M059J (cell line): ENCODE measurements at regions not wholly inside any gene's neighbourhood (a gene's known extent, or its start where the extent isn't known, plus 50 kb on each side); places are given as distances from the start of the nearest gene placed in this dataset.
"Not testable (repeated sequence)": the region's sequence is repeated elsewhere in the genome, so short reads cannot be mapped to it uniquely, and the experiment has no call there.

Source experiments
- DNase-seq: peaks from one replicate; pipeline ENCODE4 v3.0.0-alpha.2; 2012; ENCODE audit warnings: low read depth

DNA sequence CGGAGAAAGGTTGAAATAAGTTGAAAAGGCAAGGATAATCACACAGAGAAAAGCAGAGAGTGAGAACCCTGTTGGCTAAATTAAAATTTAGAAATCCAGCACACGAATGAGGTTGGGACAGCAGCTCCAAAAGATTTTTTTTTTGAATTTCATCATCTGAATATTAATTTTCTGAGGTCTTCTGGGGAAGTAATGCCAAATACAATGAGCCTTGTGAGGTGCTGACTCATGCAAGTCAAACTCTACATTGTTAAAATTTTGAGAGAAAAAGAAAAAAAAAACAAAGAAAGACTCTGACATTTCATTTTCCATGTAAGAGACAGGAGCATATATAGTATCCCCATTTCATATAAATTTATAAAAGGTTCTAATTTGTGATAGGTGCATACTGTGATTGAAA, 614.2 kb upstream of the CDH2 start:
- DNase-seq = no peak

DNA sequence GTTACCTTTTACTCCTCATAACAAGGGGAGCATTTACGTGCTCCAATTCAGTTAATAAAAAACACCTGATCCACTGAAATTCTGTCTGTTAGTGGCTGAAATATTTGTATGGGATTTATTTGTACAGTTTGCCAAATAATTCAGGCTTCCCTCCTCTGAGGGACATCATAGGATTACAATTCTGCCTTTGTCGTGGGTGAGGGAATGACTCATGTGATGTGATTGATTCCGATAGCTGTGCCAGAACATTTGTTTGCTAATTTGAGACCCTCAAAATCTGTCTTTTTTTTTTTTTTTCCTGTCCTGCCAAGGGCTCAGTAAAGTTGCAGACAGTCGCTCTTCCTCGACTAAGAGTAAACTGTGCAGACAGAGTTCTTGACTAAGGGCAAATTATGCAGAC, 612.6 kb upstream of the CDH2 start:
- DNase-seq = no peak

DNA sequence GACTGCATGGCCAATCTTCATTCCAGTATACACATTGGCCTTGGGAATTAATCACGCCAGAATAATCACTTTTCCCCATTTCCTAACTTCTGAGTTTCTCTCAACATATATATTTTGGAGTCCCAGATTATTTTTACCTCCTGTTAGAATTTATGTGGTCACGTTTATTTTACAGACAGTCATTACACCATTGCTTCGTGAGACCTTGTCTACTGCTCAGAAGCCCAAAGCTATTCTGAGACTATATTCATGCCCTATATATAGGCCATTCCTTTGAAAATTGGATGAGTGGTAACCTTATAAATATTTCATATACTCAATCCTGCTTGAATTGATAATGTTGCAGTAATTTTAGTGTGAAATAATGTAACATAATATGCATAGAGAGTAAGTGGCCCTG, 610.0 kb upstream of the CDH2 start:
- no peak for DNase-seq

DNA sequence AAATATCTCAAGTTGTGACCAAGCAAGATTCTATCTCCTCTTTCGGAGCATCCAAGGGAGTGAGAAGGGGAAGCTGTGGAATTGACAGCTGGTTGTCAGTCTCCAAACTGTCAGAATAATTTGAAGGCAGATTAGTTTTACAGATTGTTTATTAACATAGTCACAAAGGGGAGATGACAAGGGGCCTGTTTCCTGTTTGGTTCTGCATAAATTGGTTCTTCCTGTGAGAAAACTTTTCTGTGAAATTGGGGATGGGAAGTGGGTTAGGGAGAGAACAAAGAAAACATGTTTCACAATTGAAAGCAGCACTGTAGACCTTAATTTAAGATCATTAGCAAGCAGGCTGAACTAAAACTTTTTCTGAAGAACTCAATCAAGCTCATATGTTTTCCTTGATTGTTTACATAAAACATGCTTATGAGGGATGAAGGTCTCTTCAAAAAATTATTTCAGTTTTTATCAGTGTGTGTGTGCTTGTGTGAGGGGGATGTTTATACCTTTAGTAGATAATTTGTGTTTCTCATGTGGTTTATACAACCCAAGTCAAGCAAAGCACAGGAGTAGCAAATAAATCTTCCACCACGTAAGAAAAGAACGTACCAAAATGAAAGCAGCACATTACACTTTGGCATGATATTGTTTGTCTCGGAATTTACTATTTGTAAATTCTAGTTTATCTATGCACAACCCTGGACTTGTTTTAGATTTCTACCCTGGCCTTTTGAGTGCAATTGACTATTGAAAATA, 604.9 kb upstream of the CDH2 start:
- no peak for DNase-seq

DNA sequence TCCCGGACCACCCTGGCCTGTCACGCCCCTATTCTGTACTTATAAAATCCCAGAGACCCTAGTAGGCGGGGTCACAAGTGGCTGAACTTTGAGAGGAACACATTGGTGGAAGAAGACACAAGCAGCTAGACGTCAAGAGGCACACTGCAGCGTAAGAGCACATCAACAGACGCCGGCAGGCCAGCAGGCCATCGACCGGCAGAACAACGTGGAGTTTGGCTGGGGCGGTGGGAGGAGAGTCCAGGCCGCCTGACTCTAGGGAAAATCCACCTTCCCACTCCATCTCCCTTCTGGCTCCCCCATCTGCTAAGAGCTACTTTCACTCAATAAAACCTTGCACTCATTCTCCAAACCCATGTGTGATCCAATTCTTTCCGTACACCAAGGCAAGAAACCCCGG, 601.8 kb upstream of the CDH2 start:
- DNase-seq = no peak

DNA sequence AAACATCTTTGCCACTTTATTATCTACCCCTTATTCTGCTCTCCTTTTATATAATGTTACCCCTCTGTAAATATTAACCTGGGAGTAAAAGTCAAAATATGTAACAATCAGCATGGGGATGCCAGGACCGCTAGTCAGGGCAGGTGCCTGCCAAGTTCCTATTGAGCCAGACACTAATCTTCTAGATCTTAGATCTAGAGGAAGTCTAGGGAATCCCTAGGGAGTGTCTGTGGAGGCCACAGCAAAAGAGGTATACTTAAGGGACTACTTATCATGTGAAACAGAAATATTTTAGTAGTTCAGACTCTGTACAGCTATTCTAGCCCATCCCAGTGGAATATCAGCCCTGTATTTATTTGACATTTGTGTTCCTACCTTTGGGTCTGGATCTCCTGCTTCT, 600.8 kb upstream of the CDH2 start:
- no peak for DNase-seq

DNA sequence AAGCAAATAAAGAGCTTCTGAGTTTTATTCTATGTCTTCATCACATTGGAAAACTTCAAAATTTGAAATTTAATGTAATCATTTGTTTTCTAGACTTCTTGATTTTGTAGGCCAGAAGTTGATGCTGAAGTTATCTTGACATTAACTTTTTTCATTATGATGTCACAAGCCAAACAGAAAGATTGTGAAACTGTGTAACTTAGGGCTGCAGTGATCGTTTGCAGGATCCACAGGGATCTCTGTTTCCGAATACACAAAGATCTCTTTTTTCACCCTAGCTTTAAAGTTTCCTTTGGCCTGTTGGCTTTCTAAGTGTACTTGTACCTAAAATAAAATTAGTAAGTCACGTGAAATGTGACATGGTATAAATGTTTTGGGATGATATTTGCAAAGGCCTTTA, 594.9 kb upstream of the CDH2 start:
- DNase-seq = no peak

DNA sequence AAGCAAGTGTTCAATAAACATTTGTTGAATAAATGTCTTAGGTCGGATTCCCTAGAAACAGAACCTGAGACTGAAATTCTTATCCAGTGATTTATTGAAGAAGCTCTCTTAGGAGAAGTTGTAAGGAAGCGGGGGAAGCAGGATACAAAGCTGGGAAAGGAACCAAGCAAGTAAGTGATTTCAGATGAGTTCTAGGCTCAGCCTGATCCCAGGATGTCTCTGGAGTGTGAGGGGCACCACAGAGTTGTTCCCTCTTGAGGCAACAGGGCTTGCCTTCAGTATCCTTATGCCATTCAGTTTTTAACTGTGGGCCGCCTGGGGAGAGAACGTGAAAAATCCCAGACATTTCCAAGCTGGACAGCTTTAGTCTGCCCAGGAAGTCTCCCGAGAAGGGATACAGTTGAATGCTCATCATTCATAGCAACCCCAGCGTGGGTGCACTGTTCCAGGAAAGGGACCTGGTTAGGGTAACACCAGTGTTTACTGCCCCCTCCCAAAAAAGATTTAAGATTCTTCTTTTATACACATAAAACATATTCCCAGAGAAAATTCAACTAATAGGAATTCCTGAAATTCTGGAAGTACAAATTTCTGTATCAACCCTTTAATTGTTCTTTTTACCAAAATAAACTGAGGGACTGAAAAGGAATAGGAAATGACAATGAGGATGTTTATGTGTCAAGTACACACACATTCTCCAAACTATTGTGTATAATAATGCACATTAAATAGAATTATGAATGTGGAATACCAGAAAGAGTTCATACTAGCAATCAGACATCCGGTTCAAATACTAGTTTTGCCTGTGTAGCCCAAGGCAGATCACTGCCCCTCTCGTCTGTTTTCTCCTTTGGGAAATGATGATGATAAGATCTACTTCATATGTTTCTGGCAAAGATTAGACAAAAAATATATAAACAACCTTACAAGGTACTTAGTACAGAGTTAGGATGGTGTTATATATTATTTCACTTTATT, 592.1 kb upstream of the CDH2 start:
- DNase-seq = no peak

DNA sequence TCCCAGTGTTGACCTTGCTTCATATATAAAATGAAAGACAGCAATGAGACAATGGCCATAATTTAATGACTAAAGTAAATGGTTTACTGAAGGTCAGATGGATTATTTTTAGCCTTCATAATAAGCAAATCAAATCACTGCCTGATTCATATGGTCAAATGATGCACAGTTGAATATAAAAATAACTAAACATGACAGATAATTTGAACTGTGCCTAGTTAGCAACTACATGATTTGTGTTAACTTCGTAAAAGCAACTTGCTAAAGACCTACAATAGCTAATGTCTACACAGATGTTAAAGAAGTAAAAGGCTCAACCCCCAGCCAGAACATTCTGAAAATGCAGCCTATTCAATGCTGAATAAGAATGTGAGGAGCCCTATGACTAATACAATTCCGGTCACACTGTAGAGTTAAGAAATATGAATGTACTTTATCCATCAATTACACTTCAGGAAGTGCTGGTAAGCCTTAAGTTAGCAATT, 590.8 kb upstream of the CDH2 start:
- DNase-seq = peak; percentile 67

DNA sequence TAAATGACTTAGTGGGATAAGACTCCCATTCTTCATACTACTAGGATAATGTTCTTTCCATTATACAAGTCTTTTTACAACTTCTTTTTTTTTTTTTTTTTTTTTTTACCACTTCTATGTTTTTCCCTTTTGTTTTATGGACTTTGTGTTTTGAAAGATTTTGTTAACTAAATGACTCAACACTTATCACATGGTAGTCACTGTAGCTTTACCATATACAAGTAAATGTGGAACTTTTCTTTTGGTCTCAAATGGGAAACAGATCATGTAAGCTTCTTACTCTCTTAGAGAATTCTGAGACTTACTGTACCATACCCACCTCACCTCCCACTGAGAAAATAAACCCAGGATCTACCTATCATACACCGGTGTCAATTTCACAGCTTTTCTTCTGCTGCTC, 590.3 kb upstream of the CDH2 start:
- DNase-seq = no peak

DNA sequence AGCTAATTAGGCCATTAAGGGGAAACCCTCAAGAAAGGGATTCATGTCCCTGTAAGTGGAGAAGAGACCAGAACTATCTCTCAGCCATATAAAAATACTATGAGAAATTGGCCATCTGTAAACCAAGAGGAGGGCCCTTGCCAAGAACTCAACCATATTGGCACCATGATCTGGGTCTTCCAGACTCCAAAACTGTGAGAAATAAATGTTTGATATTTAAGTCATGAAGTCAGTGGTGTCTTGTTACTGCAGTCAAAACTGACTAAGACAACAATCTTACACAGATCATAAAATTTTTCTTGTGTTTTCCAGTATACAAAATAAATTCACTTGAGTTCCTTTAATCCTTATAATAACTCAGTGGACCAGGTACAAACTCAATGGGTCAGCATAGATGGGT, 589.8 kb upstream of the CDH2 start:
- DNase-seq = no peak

DNA sequence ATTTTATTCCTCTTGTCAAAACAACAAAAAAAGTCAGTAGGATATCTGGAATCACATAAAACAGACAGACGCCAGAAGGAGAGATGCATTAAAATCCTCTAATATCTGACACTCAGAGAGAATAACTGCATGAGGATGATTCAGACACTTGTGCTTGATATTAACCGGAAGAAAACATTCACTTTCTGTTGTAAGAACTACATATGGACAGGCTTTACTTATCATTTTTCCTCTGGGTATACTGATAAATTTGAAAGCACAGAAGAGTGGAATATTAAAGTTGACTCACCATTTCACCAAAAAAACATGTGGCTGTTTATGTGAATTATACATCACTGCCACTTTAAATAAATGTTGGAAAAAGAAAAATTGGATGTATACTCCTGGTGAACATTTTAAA, 589.1 kb upstream of the CDH2 start:
- DNase-seq = no peak

DNA sequence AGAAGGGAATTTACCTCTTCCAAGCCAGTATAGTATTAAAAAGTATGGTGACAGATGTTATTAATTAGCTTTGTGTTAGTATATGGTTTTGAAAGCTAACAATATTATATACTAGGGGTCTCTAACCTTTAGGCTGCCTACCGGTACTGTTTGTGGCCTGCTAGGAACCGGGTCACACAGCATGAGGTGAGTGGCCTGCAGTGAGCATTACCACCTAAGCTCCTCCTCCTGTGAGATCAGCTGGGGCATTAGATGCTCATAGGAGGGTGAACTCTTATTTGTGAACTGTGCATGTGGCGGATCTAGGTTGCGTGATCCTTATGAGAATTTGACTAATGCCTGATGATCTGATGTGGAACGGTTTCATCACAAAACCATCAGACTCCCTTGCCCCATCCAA, 583.4 kb upstream of the CDH2 start:
- no peak for DNase-seq

DNA sequence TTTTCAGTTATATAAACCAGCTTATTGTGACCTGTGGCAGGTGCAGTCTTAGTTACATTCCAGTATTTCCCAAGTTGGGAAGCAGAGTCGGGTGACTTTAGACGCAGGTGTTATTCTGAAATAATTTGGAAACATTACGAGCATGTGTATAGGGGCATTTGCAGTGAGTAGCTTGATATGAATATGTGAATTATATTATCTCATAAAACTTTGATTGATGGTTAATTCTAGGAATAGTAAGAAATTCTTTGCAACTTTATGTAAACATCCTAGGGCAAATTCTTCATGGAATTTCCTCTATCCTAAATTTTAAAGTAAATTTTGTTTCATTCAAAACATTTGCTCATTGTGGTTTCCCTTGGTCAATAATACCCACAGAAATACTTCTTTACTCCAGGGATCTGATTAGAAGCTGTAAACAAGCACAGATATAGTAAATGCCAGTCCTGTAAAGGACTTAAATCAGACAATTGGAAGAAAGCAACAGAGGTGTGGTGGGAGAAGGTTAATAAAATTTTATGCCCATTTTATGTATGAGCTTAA, 580.6 kb upstream of the CDH2 start:
- DNase-seq = peak; percentile 15

DNA sequence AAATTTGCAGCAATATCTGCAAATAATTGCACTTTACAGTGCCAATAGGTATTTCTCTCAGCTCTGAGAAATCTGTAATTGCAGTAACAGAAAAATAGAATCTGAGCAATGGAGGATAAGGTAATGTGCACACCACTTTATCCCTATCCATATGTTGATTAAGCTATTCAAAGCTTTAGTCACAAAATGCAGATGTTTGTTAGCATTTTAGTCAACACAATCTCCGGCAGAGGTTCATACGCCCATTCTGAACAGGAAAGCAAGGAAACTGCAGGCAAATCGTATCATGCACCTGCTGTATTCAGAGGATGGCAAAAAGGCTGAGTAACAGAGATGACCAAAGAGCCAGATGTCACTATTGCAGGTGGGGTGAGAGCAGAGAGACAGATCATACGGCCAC, 566.2 kb upstream of the CDH2 start:
- DNase-seq = no peak

DNA sequence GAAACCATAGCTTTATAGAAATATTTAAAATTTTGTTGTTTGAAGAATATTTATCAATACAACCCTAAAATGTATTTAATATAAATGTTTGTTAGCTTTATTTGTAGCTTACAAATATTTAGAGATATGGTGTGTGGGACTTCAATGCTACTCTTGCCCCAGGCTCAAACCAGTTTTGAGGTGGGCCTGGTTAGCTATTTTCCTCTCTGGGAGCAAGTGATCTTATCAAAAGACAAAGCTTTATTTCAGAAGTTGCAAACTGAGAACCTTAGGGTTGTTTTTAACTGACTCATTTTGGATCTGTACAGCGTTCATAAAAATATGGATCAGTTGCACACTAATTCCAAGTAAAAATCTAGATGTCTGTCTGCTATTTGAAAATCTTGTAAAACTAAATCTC, 563.6 kb upstream of the CDH2 start:
- no peak for DNase-seq

DNA sequence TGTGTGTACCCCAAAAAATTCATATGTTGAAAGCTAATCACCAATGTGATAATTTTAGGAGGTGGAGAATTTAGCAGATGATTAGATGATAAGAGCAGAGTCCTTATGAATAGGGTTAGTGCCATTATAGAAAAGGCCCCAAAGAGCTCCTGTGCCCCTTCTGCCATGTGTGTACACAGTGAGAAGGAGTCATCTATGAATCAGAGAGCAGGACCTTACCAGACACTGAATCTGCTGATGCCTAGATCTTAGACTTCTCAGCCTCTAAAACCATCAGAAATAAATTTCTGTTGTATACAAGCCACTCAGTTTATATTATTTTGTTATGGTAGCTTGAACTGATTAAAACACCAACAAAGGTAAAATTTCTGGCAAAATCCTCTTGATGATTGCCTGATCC, 560.0 kb upstream of the CDH2 start:
- peak; percentile 30 for DNase-seq

DNA sequence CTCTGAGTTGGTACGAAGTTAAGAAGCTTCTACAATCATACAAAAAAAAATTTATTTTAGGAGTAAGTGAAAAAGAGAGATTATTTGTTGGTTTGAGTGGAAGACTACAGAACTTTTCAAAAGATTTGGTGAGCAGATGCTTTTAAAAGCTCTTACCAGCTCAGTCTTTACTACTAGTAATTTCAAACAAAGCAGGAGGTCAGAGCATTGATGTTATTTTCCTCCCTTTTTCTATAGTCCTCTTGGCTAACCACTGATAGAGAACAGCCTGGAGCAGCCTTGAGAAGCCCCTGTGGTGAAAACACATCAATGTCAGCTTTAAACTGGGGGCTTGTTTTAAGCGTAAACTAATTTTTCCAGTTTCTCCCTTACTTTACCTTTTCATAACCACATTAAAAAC, 559.3 kb upstream of the CDH2 start:
- DNase-seq = no peak

DNA sequence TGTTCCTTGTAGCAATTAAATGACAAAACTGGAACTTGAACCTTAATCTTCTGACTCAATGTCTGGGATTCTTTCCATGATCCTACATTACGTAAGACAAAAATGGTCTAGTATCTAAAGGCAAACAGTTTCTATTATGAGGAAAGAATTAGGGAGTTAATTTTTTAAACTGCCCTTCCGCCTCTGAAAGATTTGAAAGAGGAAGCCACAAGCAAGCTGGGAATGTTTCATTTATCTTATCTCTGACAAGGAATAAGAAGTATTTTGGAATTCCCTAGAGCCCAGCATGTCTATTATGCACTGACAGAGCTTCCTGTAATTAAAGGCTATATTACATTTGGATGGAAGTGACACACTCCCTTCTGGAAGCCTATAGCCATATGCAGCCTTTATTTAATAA, 558.8 kb upstream of the CDH2 start:
- DNase-seq = peak; percentile 89

DNA sequence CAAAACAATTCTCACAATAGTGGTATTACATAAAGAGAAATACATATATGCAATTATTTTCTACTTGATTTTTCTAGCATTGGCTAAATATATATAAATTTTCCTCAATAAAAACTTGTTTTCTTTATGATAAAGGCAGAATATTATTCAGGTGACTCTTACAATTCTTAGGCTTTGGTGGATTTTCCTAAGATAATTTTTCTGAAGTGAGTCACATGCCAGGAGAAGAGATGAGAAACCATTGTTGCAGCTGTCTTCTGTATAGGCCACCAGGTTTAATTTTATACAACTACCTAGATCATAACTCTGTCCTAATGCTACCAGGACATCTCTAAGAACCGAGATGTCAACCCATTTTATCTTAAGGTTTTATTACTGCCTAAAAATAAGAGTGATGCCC, 552.4 kb upstream of the CDH2 start:
- peak; percentile 53 for DNase-seq

DNA sequence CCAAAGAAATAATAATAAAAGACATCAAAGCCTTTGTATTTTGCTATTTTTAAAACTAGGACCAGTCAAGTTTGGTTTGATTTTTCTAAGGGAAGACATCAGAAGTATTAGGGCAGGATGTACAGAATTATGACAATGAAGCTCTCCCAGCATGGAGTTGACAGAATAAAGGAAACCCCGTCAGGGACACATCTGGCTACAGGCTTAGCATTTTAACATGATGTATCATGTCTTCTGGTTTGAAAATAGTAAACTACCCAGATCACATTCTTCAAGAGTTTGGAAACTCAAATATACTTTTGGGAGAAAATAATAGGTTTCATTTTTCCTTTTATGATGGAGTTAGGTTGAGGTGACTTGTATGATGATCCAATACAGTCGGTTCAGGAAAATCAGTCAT, 552.0 kb upstream of the CDH2 start:
- DNase-seq = no peak

DNA sequence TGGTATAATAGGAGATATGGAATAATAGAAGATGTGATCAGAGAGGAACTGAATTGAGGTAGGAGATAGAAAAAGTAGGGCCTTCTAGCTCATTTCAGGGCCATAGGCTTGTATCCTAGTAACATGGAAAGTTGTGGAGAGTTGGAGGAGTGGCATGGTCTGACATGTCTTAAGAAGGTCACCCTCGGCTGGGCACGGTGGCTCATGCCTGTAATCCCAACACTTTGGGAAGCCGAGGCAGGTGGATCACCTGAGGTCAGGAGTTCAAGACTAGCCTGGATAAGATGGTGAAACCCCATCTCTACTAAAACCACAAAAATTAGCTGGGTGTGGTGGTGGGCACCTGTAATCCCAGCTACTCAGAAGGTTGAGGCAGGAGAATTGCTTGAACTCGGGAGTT, 550.3 kb upstream of the CDH2 start:
- DNase-seq = not testable (repeated sequence)

DNA sequence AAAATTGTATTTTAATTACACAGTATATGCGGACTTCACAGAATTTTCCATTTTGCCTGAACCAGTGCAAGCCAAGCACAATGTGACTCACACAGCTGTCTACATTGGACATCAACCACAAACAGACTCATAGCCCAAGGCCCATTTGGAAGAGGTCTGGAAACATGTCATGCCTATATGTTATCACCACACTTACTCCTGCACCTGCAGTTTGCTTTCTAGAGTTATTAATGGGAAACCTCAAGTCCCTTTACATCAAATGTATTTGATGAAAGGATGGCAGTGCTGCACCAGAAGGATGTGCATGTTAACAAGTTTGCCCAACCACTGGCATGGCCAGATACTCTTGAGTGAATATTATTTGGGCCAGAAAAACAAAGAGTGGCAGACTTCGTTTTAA, 548.9 kb upstream of the CDH2 start:
- DNase-seq = peak; percentile 89
